ENCODE measurements at regions not wholly inside any gene's neighbourhood (a gene's known extent, or its start where the extent isn't known, plus 50 kb on each side); places are given as distances from the start of the nearest gene placed in this dataset.

DNA sequence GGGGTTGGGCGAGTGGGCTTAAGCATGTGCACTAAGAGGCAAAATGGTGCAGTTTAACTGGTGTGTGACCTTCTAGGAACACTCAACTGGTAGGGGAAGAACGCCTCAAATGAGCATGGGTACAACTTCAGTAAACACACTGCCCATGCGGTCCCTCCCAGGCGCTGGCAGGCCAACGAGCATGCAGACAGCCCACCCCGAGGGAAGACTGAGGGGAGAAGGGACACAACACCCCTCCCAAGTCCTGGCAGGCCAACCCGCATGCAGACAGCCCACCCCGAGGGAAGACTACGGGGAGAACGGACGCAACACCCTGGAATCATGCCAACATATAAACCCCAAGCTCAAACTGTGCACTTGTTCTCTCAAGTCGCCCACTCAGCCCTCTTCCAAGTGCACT lies 456.0 kb downstream of the FBXO15 start:
- Histone ChIP-seq H3K23me2 (ENCODE audit: insufficient read length, low read depth, low read length, poor library complexity, severe bottlenecking) (no peaks in the 10 kb centered on the region), H3K56ac (ENCODE audit: insufficient read length, low read depth, low read length) (no peak overlapping the region), H2BK20ac (ENCODE audit: low read depth, low read length, poor library complexity, severe bottlenecking) (no peak overlapping the region), H2BK15ac (ENCODE audit: low read depth, low read length) (no peak overlapping the region), H2BK5ac (ENCODE audit: insufficient read length, low read length) (no peak overlapping the region), H4K20me1 (ENCODE audit: control insufficient read depth, insufficient read depth, insufficient read length) (no peaks in the 10 kb centered on the region), H3K4ac (ENCODE audit: low read depth, low read length) (no peak overlapping the region), H3K9me3 (ENCODE audit: control insufficient read depth, low read depth, low read length) (no peaks in the 10 kb centered on the region), H3K14ac (ENCODE audit: insufficient read depth, low read length) (no peak overlapping the region), H2BK12ac (ENCODE audit: insufficient read length, low read depth, low read length) (no peak overlapping the region), H4K91ac (ENCODE audit: insufficient read length, low read depth, low read length) (no peak overlapping the region), H3T11ph (ENCODE audit: low read length) (no peak overlapping the region), H2AFZ (ENCODE audit: low read length) (no peak overlapping the region), H3K79me1 (ENCODE audit: insufficient read depth, low read depth, low read length, poor library complexity, severe bottlenecking) (no peaks in the 10 kb centered on the region), H2BK120ac (ENCODE audit: low read depth, low read length, poor library complexity, severe bottlenecking) (no peak overlapping the region), H2AK5ac (ENCODE audit: insufficient read length, low read length) (no peak overlapping the region), H3K79me2 (ENCODE audit: insufficient read depth, low read length) (no peaks in the 10 kb centered on the region), H4K5ac (ENCODE audit: insufficient read length, low read depth, low read length) (no peak overlapping the region), H4K8ac (replicated peaks; ENCODE audit: insufficient read length, low read depth, low read length) (no peak overlapping the region), H3K23ac (ENCODE audit: insufficient read length, low read depth, low read length) (no peak overlapping the region), H3K4me1 (ENCODE audit: insufficient read depth, low read length) (peaks cover 4% of the 10 kb centered on the region; the same call in 1 of the 2 replicates), H3K9ac (ENCODE audit: extremely low read depth, insufficient read length, low read length) (no peak overlapping the region), H3K27ac (ENCODE audit: insufficient read length, low read depth, low read length) (no peak overlapping the region), H3K27me3 (ENCODE audit: insufficient read depth, low read length) (no peaks in the 10 kb centered on the region), H3K4me2 (ENCODE audit: insufficient read depth, insufficient read length, low read length) (no peak overlapping the region), H3K18ac (ENCODE audit: insufficient read length, low read depth, low read length) (no peak overlapping the region)
- H3K9me3 Mint-ChIP-seq, result peaks cover 6 to 9% of the 10 kb centered on the region in 2 experiments; a peak in 3 of 5 replicates
- no peaks in the 10 kb centered on the region for H3K27me3 Mint-ChIP-seq (ENCODE audit: low read depth)
- peaks cover 18 to 22% of the 10 kb centered on the region in 2 experiments for H3K4me1 Mint-ChIP-seq
- WGBS (ENCODE audit: extremely low coverage, insufficient read length, low lambda C conversion rate), result no CpG with 5 or more reads among the region's 12 CpGs
- DNase-seq, result no peak
- TF ChIP-seq, protein P1, sequence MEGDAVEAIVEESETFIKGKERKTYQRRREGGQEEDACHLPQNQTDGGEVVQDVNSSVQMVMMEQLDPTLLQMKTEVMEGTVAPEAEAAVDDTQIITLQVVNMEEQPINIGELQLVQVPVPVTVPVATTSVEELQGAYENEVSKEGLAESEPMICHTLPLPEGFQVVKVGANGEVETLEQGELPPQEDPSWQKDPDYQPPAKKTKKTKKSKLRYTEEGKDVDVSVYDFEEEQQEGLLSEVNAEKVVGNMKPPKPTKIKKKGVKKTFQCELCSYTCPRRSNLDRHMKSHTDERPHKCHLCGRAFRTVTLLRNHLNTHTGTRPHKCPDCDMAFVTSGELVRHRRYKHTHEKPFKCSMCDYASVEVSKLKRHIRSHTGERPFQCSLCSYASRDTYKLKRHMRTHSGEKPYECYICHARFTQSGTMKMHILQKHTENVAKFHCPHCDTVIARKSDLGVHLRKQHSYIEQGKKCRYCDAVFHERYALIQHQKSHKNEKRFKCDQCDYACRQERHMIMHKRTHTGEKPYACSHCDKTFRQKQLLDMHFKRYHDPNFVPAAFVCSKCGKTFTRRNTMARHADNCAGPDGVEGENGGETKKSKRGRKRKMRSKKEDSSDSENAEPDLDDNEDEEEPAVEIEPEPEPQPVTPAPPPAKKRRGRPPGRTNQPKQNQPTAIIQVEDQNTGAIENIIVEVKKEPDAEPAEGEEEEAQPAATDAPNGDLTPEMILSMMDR (conservative IDR thresholded peaks at IDR 0.05), result no peak
- H3K27ac Mint-ChIP-seq, result no peak overlapping the region
- no peak overlapping the region for H3K4me3 Mint-ChIP-seq
- H3K36me3 Mint-ChIP-seq (ENCODE audit: insufficient read depth in 1 of 3, low read depth in 3 of 3), result peaks cover 0 to 12% (median 2%) of the 10 kb centered on the region in 3 experiments; a peak in 3 of 7 replicates

All from H9 (cell line).